Activated T-cell treated with anti-CD3 and anti-CD28 coated beads, Interleukin-2, amount 50 U/mL, for 24 hours (primary cell): ENCODE measurements at regions not wholly inside any gene's neighbourhood (a gene's known extent, or its start where the extent isn't known, plus 50 kb on each side); places are given as distances from the start of the nearest gene placed in this dataset.

Source experiments
- DNase-seq: peaks from one replicate; pipeline ENCODE4 v3.0.0-alpha.2; 2020
- H3K27ac Mint-ChIP-seq: 2 replicates; pipeline ENCODE4 v1.8.0; 2020; ENCODE audit warnings: mild to moderate bottlenecking, mixed read lengths
- H3K27me3 Mint-ChIP-seq: 2 replicates; pipeline ENCODE4 v1.8.0; 2020; ENCODE audit warnings: mixed read lengths
- H3K36me3 Mint-ChIP-seq: 2 replicates; pipeline ENCODE4 v1.8.0; 2020; ENCODE audit warnings: low read depth, mixed read lengths
- H3K4me1 Mint-ChIP-seq: 2 replicates; pipeline ENCODE4 v1.8.0; 2020; ENCODE audit warnings: low read depth, mixed read lengths
- H3K4me3 Mint-ChIP-seq: 2 replicates; pipeline ENCODE4 v1.8.0; 2020; ENCODE audit warnings: mild to moderate bottlenecking, moderate library complexity, mixed read lengths
- H3K9me3 Mint-ChIP-seq: 2 replicates; pipeline ENCODE4 v1.8.0; 2020; ENCODE audit warnings: mixed read lengths

GRCh38 chr1:119268879-119269278, 99.7 kb upstream of the HAO2 start:
- Mint-ChIP-seq H3K36me3 (no peaks in the 10 kb centered on the region), H3K4me1 (peaks cover 2% of the 10 kb centered on the region), H3K27ac (no peak overlapping the region), H3K4me3 (no peak overlapping the region), H3K9me3 (no peaks in the 10 kb centered on the region), H3K27me3 (peaks cover 14% of the 10 kb centered on the region)
- no peak for DNase-seq

GRCh38 chr1:119275145-119276134, 93.1 kb upstream of the HAO2 start:
- H3K9me3 Mint-ChIP-seq, result no peaks in the 10 kb centered on the region
- H3K27ac Mint-ChIP-seq, result no peak overlapping the region
- no peak for DNase-seq
- peaks cover 8% of the 10 kb centered on the region for H3K27me3 Mint-ChIP-seq
- no peaks in the 10 kb centered on the region for H3K4me1 Mint-ChIP-seq
- H3K4me3 Mint-ChIP-seq, result no peak overlapping the region
- H3K36me3 Mint-ChIP-seq, result no peaks in the 10 kb centered on the region

- Mint-ChIP-seq H3K4me3 (no peak overlapping the region), H3K4me1 (no peaks in the 10 kb centered on the region), H3K9me3 (no peaks in the 10 kb centered on the region), H3K27ac (no peak overlapping the region), H3K27me3 (peaks cover 3% of the 10 kb centered on the region), H3K36me3 (no peaks in the 10 kb centered on the region)
- no peak for DNase-seq
Measured at GRCh38 chr1:119276558-119276957, 92.0 kb upstream of the HAO2 start.

GRCh38 chr1:119279456-119280381, 88.9 kb upstream of the HAO2 start:
- H3K27ac Mint-ChIP-seq, result no peak overlapping the region
- DNase-seq, result no peak
- no peaks in the 10 kb centered on the region for H3K4me1 Mint-ChIP-seq
- peaks cover 6% of the 10 kb centered on the region for H3K27me3 Mint-ChIP-seq
- H3K4me3 Mint-ChIP-seq, result no peak overlapping the region
- no peaks in the 10 kb centered on the region for H3K36me3 Mint-ChIP-seq
- H3K9me3 Mint-ChIP-seq, result no peaks in the 10 kb centered on the region

- Mint-ChIP-seq H3K27me3 (peaks cover 15% of the 10 kb centered on the region), H3K27ac (no peak overlapping the region), H3K9me3 (no peaks in the 10 kb centered on the region), H3K36me3 (no peaks in the 10 kb centered on the region), H3K4me1 (no peaks in the 10 kb centered on the region), H3K4me3 (no peak overlapping the region)
- DNase-seq, result no peak
Measured at GRCh38 chr1:119285482-119285881, 83.1 kb upstream of the HAO2 start.

- no peak overlapping the region for H3K27ac Mint-ChIP-seq
- H3K27me3 Mint-ChIP-seq, result peaks cover 15% of the 10 kb centered on the region
- H3K4me3 Mint-ChIP-seq, result no peak overlapping the region
- DNase-seq, result peak; percentile 31
- H3K4me1 Mint-ChIP-seq, result no peaks in the 10 kb centered on the region
- no peaks in the 10 kb centered on the region for H3K36me3 Mint-ChIP-seq
- no peaks in the 10 kb centered on the region for H3K9me3 Mint-ChIP-seq
Measured at GRCh38 chr1:119286587-119287181, 81.9 kb upstream of the HAO2 start.

- Mint-ChIP-seq H3K36me3 (no peaks in the 10 kb centered on the region), H3K4me1 (no peaks in the 10 kb centered on the region), H3K27me3 (peaks cover 17% of the 10 kb centered on the region), H3K4me3 (no peak overlapping the region), H3K9me3 (no peaks in the 10 kb centered on the region), H3K27ac (no peak overlapping the region)
- no peak for DNase-seq
Measured at GRCh38 chr1:119288751-119289150, 79.8 kb upstream of the HAO2 start.

- no peak overlapping the region for H3K27ac Mint-ChIP-seq
- H3K36me3 Mint-ChIP-seq, result no peaks in the 10 kb centered on the region
- no peak for DNase-seq
- H3K4me3 Mint-ChIP-seq, result no peak overlapping the region
- H3K9me3 Mint-ChIP-seq, result no peaks in the 10 kb centered on the region
- peaks cover 19% of the 10 kb centered on the region for H3K27me3 Mint-ChIP-seq
- peaks cover 10% of the 10 kb centered on the region for H3K4me1 Mint-ChIP-seq
Measured at GRCh38 chr1:119290297-119290696, 78.3 kb upstream of the HAO2 start.

GRCh38 chr1:119291611-119292206, 76.9 kb upstream of the HAO2 start:
- H3K27ac Mint-ChIP-seq, result no peak overlapping the region
- DNase-seq, result no peak
- no peak overlapping the region for H3K4me3 Mint-ChIP-seq
- no peaks in the 10 kb centered on the region for H3K9me3 Mint-ChIP-seq
- no peaks in the 10 kb centered on the region for H3K36me3 Mint-ChIP-seq
- H3K4me1 Mint-ChIP-seq, result peaks cover 10% of the 10 kb centered on the region
- H3K27me3 Mint-ChIP-seq, result peaks cover 18% of the 10 kb centered on the region

GRCh38 chr1:119293797-119294196, 74.8 kb upstream of the HAO2 start:
- DNase-seq, result no peak
- H3K27ac Mint-ChIP-seq, result no peak overlapping the region
- no peaks in the 10 kb centered on the region for H3K9me3 Mint-ChIP-seq
- peaks cover 17% of the 10 kb centered on the region for H3K27me3 Mint-ChIP-seq
- H3K4me3 Mint-ChIP-seq, result no peak overlapping the region
- H3K36me3 Mint-ChIP-seq, result no peaks in the 10 kb centered on the region
- peaks cover 15% of the 10 kb centered on the region for H3K4me1 Mint-ChIP-seq

- no peak overlapping the region for H3K4me3 Mint-ChIP-seq
- no peaks in the 10 kb centered on the region for H3K36me3 Mint-ChIP-seq
- no peak overlapping the region for H3K27ac Mint-ChIP-seq
- H3K9me3 Mint-ChIP-seq, result no peaks in the 10 kb centered on the region
- no peak for DNase-seq
- H3K4me1 Mint-ChIP-seq, result peaks cover 16% of the 10 kb centered on the region
- H3K27me3 Mint-ChIP-seq, result peaks cover 18% of the 10 kb centered on the region
Measured at GRCh38 chr1:119294199-119294598, 74.4 kb upstream of the HAO2 start.

- no peak overlapping the region for H3K4me3 Mint-ChIP-seq
- DNase-seq, result no peak
- H3K4me1 Mint-ChIP-seq, result peaks cover 16% of the 10 kb centered on the region
- H3K9me3 Mint-ChIP-seq, result no peaks in the 10 kb centered on the region
- peaks cover 21% of the 10 kb centered on the region for H3K27me3 Mint-ChIP-seq
- no peak overlapping the region for H3K27ac Mint-ChIP-seq
- no peaks in the 10 kb centered on the region for H3K36me3 Mint-ChIP-seq
Measured at GRCh38 chr1:119294722-119295121, 73.9 kb upstream of the HAO2 start.

- H3K27me3 Mint-ChIP-seq, result peaks cover 50% of the 10 kb centered on the region
- no peak for DNase-seq
- no peak overlapping the region for H3K27ac Mint-ChIP-seq
- no peaks in the 10 kb centered on the region for H3K36me3 Mint-ChIP-seq
- peaks cover 16% of the 10 kb centered on the region for H3K4me1 Mint-ChIP-seq
- H3K4me3 Mint-ChIP-seq, result no peak overlapping the region
- H3K9me3 Mint-ChIP-seq, result no peaks in the 10 kb centered on the region
Measured at GRCh38 chr1:119298687-119299303, 69.8 kb upstream of the HAO2 start.

GRCh38 chr1:119302011-119302410, 66.6 kb upstream of the HAO2 start:
- no peaks in the 10 kb centered on the region for H3K9me3 Mint-ChIP-seq
- H3K36me3 Mint-ChIP-seq, result no peaks in the 10 kb centered on the region
- H3K4me3 Mint-ChIP-seq, result no peak overlapping the region
- no peak overlapping the region for H3K27ac Mint-ChIP-seq
- peaks cover 57% of the 10 kb centered on the region for H3K27me3 Mint-ChIP-seq
- no peak for DNase-seq
- peaks cover 6% of the 10 kb centered on the region for H3K4me1 Mint-ChIP-seq
